Lower lobe of right lung (tissue), 2 donors: ENCODE measurements at regions not wholly inside any gene's neighbourhood (a gene's known extent, or its start where the extent isn't known, plus 50 kb on each side); places are given as distances from the start of the nearest gene placed in this dataset.

Experiments
- ATAC-seq, 2 donors: fragments of 200-7000 bp; cut with Tn5 transposase; one replicate each; pipeline ENCODE4 v1.9.1; 2020 to 2022; ENCODE audit warnings: mild to moderate bottlenecking in 2 of 2, moderate library complexity in 2 of 2
- DNase-seq: peaks from one replicate; pipeline ENCODE4 v3.0.0-alpha.2; 2020
- H3K27ac ChIP-seq: fragments of 200-600 bp; one replicate; pipeline ENCODE4 v1.8.0; 2022
- H3K27me3 ChIP-seq: fragments of 200-600 bp; one replicate; pipeline ENCODE4 v1.8.0; 2022; ENCODE audit warnings: low read depth
- H3K36me3 ChIP-seq: fragments of 200-600 bp; one replicate; pipeline ENCODE4 v1.8.0; 2022; ENCODE audit warnings: mild to moderate bottlenecking
- H3K4me1 ChIP-seq: fragments of 200-600 bp; one replicate; pipeline ENCODE4 v1.8.0; 2022
- H3K4me3 ChIP-seq: fragments of 200-600 bp; one replicate; pipeline ENCODE4 v1.8.0; 2022; ENCODE audit warnings: mild to moderate bottlenecking
- H3K9me3 ChIP-seq: fragments of 200-600 bp; one replicate; pipeline ENCODE4 v1.8.0; 2022
- CTCF ChIP-seq: fragments of 200-600 bp; IDR thresholded peaks from one replicate; pipeline ENCODE4 v1.8.0; 2022; ENCODE audit warnings: antibody characterized with exemption, mild to moderate bottlenecking
- intact Hi-C: fragments of 100-400 bp; cut with DNase I; formaldehyde crosslinking; loops from one replicate; pipeline ENCODE4 v1.11.0; 2022
- donor health status: DM: no; HTN: yes; CAD: no; lungs with severe emphysema.

DNA sequence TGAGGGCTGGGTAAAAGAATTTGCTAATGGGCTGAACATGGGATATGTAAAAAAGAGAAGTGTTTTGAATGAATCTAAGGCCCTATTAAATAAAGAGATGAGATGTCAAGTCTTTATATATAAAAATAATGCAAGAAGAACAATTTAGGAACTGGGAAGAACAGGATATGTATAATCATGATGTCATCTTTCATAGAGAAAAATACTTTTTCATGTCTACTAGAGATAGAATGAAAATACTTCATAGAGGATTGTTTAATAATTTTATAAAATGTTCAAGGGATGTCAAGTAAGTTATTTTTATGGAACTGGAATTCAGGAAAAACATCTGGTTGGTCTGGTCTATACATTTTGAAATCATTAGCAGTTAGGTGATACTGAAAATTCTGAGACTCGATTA, 799.0 kb upstream of the CTNND2 start:
- ATAC-seq = no peak
- TF ChIP-seq CTCF = no peak
- Histone ChIP-seq H3K4me3 (no peak overlapping the region), H3K27me3 (no peaks in the 10 kb centered on the region), H3K36me3 (no peaks in the 10 kb centered on the region), H3K27ac (no peak overlapping the region), H3K9me3 (no peaks in the 10 kb centered on the region), H3K4me1 (no peaks in the 10 kb centered on the region)
- no peak for DNase-seq
- intact Hi-C loops = no loop called here

- H3K27ac ChIP-seq = no peak overlapping the region
- ATAC-seq (no peak), DNase-seq (no peak)
- H3K4me3 ChIP-seq = no peak overlapping the region
- H3K27me3 ChIP-seq = no peaks in the 10 kb centered on the region
- no peaks in the 10 kb centered on the region for H3K36me3 ChIP-seq
- no peaks in the 10 kb centered on the region for H3K9me3 ChIP-seq
- H3K4me1 ChIP-seq = no peaks in the 10 kb centered on the region
- intact Hi-C loops = no loop called here
- TF ChIP-seq CTCF = no peak
Observed at GRCh38 chr5:12695651-12696050, 791.4 kb upstream of the CTNND2 start.

GRCh38 chr5:12691330-12691729, 787.1 kb upstream of the CTNND2 start:
- Histone ChIP-seq H3K4me1 (no peaks in the 10 kb centered on the region), H3K9me3 (no peaks in the 10 kb centered on the region), H3K4me3 (no peak overlapping the region), H3K27me3 (no peaks in the 10 kb centered on the region), H3K27ac (no peak overlapping the region), H3K36me3 (no peaks in the 10 kb centered on the region)
- TF ChIP-seq CTCF = no peak
- no peak for DNase-seq
- ATAC-seq = no peak
- intact Hi-C loops = no loop called here

GRCh38 chr5:12690361-12690760, 786.1 kb upstream of the CTNND2 start:
- intact Hi-C loops = no loop called here
- Histone ChIP-seq H3K36me3 (no peaks in the 10 kb centered on the region), H3K9me3 (no peaks in the 10 kb centered on the region), H3K27ac (no peak overlapping the region), H3K4me1 (no peaks in the 10 kb centered on the region), H3K27me3 (no peaks in the 10 kb centered on the region), H3K4me3 (no peak overlapping the region)
- DNase-seq (no peak), ATAC-seq (no peak)
- TF ChIP-seq CTCF = no peak

DNA sequence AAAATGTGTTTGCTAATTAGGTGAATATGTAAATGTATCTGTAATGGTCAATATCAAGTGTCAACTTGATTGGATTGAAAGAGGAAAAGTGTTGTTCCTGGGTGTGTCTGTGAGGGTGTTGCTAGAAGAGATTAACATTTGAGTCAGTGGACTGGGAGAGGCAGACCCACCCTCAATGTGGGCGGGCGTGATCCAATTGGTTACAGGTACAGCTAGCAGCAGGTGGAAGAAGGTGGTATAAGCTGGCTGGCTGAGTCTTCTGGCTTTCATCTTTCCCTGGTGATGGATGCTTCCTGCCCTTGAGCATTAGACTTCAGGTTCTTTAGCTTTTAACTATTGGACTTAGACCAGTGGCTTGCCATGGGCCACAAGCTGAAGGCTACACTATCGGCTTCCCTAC, 779.0 kb upstream of the CTNND2 start:
- no peak for DNase-seq
- ATAC-seq = no peak
- Histone ChIP-seq H3K27me3 (no peaks in the 10 kb centered on the region), H3K36me3 (no peaks in the 10 kb centered on the region), H3K4me3 (no peak overlapping the region), H3K4me1 (no peaks in the 10 kb centered on the region), H3K27ac (no peak overlapping the region), H3K9me3 (no peaks in the 10 kb centered on the region)
- intact Hi-C loops = no loop called here
- TF ChIP-seq CTCF = no peak

DNA sequence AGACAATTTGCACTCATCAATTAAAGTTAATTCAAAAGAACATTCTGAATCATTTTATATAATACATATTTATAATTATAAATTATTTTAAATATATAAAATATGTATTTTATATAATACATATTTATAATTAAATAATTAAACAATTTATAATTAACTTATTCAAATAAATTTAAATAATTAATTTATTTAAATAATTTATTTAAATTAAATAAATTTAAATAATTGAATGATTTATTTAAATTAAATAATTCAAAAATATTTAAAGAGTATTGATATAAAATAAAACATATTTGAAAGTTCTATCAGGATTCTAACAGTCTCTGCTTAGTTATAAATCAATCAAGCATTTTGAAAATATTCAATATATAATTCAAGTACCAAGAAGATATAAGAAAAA, 775.5 kb upstream of the CTNND2 start:
- TF ChIP-seq CTCF = no peak
- Histone ChIP-seq H3K36me3 (no peaks in the 10 kb centered on the region), H3K27ac (no peak overlapping the region), H3K4me1 (no peaks in the 10 kb centered on the region), H3K4me3 (no peak overlapping the region), H3K27me3 (no peaks in the 10 kb centered on the region), H3K9me3 (peaks cover 3% of the 10 kb centered on the region)
- intact Hi-C loops = no loop called here
- ATAC-seq (no peak), DNase-seq (no peak)
